ENCODE measurements at regions not wholly inside any gene's neighbourhood (a gene's known extent, or its start where the extent isn't known, plus 50 kb on each side); places are given as distances from the start of the nearest gene placed in this dataset.

DNA sequence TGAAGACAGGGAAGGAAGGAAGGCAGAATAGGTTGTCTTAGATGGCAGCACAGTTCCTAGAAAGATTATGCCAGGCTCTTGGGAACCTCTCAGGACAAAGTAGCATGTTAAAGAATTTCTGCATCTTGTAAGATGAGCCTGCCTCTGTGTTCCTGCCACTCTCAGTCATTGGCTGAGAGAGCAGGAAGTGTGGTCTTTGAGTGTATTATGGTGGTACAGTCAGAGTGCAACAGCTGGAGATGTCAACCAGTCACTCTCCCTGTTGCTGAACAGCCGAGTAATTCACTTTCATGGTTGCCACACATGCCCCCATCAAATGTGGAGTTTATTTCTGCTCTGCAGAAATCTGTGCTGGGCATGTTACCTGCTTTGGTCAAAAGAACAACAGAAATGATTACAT is 659.6 kb upstream of the RIOK2 start:
- Mint-ChIP-seq H3K27me3 (ENCODE audit: unreplicated experiment) (no peaks in the 10 kb centered on the region), H3K9me3 (ENCODE audit: unreplicated experiment) (no peaks in the 10 kb centered on the region), H3K4me3 (ENCODE audit: unreplicated experiment) (no peak overlapping the region), H3K36me3 (ENCODE audit: low read depth, unreplicated experiment) (no peaks in the 10 kb centered on the region), H3K27ac (ENCODE audit: unreplicated experiment) (no peak overlapping the region), H3K4me1 (ENCODE audit: unreplicated experiment) (peaks cover 3% of the 10 kb centered on the region)
- TF ChIP-seq, protein P1, sequence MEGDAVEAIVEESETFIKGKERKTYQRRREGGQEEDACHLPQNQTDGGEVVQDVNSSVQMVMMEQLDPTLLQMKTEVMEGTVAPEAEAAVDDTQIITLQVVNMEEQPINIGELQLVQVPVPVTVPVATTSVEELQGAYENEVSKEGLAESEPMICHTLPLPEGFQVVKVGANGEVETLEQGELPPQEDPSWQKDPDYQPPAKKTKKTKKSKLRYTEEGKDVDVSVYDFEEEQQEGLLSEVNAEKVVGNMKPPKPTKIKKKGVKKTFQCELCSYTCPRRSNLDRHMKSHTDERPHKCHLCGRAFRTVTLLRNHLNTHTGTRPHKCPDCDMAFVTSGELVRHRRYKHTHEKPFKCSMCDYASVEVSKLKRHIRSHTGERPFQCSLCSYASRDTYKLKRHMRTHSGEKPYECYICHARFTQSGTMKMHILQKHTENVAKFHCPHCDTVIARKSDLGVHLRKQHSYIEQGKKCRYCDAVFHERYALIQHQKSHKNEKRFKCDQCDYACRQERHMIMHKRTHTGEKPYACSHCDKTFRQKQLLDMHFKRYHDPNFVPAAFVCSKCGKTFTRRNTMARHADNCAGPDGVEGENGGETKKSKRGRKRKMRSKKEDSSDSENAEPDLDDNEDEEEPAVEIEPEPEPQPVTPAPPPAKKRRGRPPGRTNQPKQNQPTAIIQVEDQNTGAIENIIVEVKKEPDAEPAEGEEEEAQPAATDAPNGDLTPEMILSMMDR (IDR thresholded peaks at IDR 0.05; ENCODE audit: unreplicated experiment), result no peak
- DNase-seq (ENCODE audit: low spot score), result no peak

DNA sequence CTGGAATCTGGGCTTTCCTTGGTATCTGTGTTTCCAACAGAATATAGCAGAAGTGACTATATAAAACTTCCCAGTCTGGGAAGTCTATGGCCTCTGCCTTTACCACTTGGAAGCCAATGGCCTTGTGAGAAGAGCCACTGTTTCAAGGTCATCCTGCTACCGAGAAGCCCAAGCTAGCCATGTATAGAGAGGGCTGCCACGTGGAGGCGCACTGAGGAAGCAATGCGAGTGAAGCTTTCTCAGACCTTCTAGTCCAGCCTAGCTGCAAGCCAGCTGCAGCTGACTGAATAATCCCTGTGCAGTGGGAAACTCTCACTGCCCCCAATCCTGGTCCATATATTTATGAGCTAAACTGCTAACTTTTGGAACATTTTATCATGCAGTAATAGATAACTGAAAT is 661.8 kb upstream of the RIOK2 start:
- TF ChIP-seq, protein P1 (IDR thresholded peaks at IDR 0.05; ENCODE audit: unreplicated experiment), result no peak
- H3K27me3 Mint-ChIP-seq (ENCODE audit: unreplicated experiment), result no peaks in the 10 kb centered on the region
- H3K27ac Mint-ChIP-seq (ENCODE audit: unreplicated experiment), result no peak overlapping the region
- no peak for DNase-seq (ENCODE audit: low spot score)
- peaks cover 3% of the 10 kb centered on the region for H3K4me1 Mint-ChIP-seq (ENCODE audit: unreplicated experiment)
- H3K9me3 Mint-ChIP-seq (ENCODE audit: unreplicated experiment), result no peaks in the 10 kb centered on the region
- no peak overlapping the region for H3K4me3 Mint-ChIP-seq (ENCODE audit: unreplicated experiment)
- H3K36me3 Mint-ChIP-seq (ENCODE audit: low read depth, unreplicated experiment), result no peaks in the 10 kb centered on the region

DNA sequence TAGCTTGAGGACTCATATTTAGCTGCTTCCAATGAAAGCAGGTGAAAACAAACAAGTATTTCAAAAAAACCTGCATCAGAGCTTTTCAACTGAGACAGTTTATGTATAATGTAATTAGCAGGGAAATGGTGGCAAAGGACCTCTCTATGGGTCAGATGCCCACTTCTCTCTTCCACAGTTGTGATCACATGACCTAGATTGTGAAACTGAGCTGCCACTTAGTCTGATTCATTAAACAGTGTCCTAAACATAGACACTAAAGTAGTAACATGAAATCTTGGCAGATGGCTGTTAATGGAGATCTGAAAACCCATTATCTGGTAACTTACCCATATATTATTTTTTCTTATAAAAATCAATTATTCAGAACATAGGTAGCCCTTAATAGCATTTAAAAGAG is 663.6 kb upstream of the RIOK2 start:
- Mint-ChIP-seq H3K4me1 (ENCODE audit: unreplicated experiment) (no peaks in the 10 kb centered on the region), H3K27ac (ENCODE audit: unreplicated experiment) (no peak overlapping the region), H3K36me3 (ENCODE audit: low read depth, unreplicated experiment) (no peaks in the 10 kb centered on the region), H3K27me3 (ENCODE audit: unreplicated experiment) (no peaks in the 10 kb centered on the region), H3K4me3 (ENCODE audit: unreplicated experiment) (no peak overlapping the region), H3K9me3 (ENCODE audit: unreplicated experiment) (no peaks in the 10 kb centered on the region)
- TF ChIP-seq, protein P1 (IDR thresholded peaks at IDR 0.05; ENCODE audit: unreplicated experiment), result no peak
- DNase-seq (ENCODE audit: low spot score), result no peak

DNA sequence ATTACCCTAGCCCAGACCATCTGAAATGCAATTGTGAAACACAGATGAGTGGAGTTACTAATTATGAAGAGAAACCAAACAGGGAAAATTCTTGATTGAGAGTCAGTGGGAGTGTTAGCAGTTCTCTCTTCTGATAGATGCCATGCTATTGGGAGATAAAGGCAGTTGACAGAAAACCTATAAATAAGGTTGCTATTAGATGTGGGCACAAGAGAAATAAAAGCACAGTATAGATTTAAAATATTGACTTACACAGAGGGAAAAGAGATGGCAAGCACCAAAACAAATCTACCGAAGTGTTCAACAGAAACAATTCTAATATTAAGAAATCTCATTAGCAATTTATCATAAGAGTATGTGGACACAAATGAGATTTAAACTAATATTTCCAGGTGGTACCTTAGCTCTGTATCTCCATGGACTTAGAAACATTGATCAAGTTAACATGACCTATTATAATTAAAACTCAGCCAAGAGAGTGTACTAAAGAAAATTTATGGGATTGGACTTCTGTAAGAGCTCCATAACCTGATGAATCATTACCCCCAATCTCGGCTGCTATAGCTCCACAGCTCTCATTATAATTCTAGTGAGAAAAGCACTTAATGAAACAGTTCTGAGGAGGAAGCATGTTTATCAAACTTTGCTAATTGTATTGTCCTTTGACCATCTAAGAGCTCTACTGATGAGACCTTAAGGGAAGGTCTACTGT is 665.0 kb upstream of the RIOK2 start:
- no peaks in the 10 kb centered on the region for H3K27me3 Mint-ChIP-seq (ENCODE audit: unreplicated experiment)
- no peak overlapping the region for H3K4me3 Mint-ChIP-seq (ENCODE audit: unreplicated experiment)
- no peak for DNase-seq (ENCODE audit: low spot score)
- no peaks in the 10 kb centered on the region for H3K36me3 Mint-ChIP-seq (ENCODE audit: low read depth, unreplicated experiment)
- H3K27ac Mint-ChIP-seq (ENCODE audit: unreplicated experiment), result no peak overlapping the region
- no peaks in the 10 kb centered on the region for H3K4me1 Mint-ChIP-seq (ENCODE audit: unreplicated experiment)
- TF ChIP-seq, protein P1 (IDR thresholded peaks at IDR 0.05; ENCODE audit: unreplicated experiment), result no peak
- no peaks in the 10 kb centered on the region for H3K9me3 Mint-ChIP-seq (ENCODE audit: unreplicated experiment)

DNA sequence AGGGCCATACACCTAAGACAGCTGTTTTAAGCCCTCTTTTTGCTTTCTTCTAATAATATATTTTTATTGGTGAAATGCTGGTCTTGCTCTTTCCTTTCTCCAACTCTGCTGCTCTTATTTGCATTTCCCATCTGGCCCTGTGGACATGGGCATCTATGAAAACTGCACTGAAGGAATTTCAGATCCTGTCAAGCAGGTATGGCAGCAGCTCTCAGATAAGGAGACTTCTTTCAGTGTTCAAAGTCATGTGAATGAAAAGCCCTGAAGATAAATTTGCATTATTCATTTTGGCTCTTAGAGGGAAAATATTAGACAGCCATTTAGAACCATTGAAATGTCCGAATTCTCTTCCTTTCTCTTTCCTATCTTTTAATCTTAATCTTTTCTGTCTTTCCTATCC is 668.0 kb upstream of the RIOK2 start:
- TF ChIP-seq, protein P1 (IDR thresholded peaks at IDR 0.05; ENCODE audit: unreplicated experiment), result no peak
- H3K4me1 Mint-ChIP-seq (ENCODE audit: unreplicated experiment), result no peaks in the 10 kb centered on the region
- H3K4me3 Mint-ChIP-seq (ENCODE audit: unreplicated experiment), result no peak overlapping the region
- peaks cover 2% of the 10 kb centered on the region for H3K27me3 Mint-ChIP-seq (ENCODE audit: unreplicated experiment)
- no peaks in the 10 kb centered on the region for H3K36me3 Mint-ChIP-seq (ENCODE audit: low read depth, unreplicated experiment)
- H3K27ac Mint-ChIP-seq (ENCODE audit: unreplicated experiment), result no peak overlapping the region
- H3K9me3 Mint-ChIP-seq (ENCODE audit: unreplicated experiment), result no peaks in the 10 kb centered on the region
- DNase-seq (ENCODE audit: low spot score), result no peak

All from endothelial cell (in vitro differentiated cells).